ENCODE measurements at regions not wholly inside any gene's neighbourhood (a gene's known extent, or its start where the extent isn't known, plus 50 kb on each side); places are given as distances from the start of the nearest gene placed in this dataset.

DNA sequence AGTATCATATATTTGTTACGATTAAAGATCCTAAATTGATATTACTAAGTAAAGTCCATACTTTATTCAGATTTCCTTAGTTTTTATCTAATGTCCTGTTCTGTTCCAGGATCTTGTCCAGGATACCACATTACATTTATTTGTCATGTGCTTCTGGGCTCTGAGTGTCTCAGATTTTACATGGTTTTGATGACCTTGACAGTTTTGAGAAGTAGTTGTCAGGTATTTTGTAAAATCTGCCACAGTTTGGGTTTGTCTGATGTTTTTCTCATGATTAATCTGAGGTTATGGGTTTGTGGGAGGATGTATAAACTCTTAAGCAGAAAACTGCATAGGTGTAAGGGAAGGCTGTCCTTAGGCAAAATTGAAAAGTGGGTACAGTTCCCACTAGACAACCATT is 109.9 kb upstream of the BMP5 start:
- TF ChIP-seq, protein P1, sequence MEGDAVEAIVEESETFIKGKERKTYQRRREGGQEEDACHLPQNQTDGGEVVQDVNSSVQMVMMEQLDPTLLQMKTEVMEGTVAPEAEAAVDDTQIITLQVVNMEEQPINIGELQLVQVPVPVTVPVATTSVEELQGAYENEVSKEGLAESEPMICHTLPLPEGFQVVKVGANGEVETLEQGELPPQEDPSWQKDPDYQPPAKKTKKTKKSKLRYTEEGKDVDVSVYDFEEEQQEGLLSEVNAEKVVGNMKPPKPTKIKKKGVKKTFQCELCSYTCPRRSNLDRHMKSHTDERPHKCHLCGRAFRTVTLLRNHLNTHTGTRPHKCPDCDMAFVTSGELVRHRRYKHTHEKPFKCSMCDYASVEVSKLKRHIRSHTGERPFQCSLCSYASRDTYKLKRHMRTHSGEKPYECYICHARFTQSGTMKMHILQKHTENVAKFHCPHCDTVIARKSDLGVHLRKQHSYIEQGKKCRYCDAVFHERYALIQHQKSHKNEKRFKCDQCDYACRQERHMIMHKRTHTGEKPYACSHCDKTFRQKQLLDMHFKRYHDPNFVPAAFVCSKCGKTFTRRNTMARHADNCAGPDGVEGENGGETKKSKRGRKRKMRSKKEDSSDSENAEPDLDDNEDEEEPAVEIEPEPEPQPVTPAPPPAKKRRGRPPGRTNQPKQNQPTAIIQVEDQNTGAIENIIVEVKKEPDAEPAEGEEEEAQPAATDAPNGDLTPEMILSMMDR (conservative IDR thresholded peaks at IDR 0.05; ENCODE audit: low read depth, low read length) = no peak
- TF ChIP-seq EZH2 (IDR thresholded peaks at IDR 0.05; ENCODE audit: low read length, unreplicated experiment) = no peak
- no peak for TF ChIP-seq EZH2phosphoT487 (IDR thresholded peaks at IDR 0.05; ENCODE audit: borderline replicate concordance, low read length)
